ENCODE measurements at regions not wholly inside any gene's neighbourhood (a gene's known extent, or its start where the extent isn't known, plus 50 kb on each side); places are given as distances from the start of the nearest gene placed in this dataset.

GRCh38 chr22:27205492-27206373 lies 548.3 kb downstream of the MIAT start:
- Histone ChIP-seq H3K4me1 (ENCODE audit: control insufficient read depth in 5 of 5, insufficient read depth in 5 of 5, low read length in 5 of 5) (peaks cover 0 to 10% (median 0%) of the 10 kb centered on the region in 5 donors), H3K36me3 (ENCODE audit: control insufficient read depth in 4 of 4, insufficient read depth in 4 of 4, low read length in 4 of 4) (no peaks in the 10 kb centered on the region), H3K27me3 (ENCODE audit: control insufficient read depth in 3 of 3, insufficient read depth in 3 of 3, low read length in 2 of 3) (no peaks in the 10 kb centered on the region), H3K27ac (ENCODE audit: low read depth in 1 of 2, low read length in 1 of 2) (no peak overlapping the region), H3K4me3 (no peak overlapping the region), H3K9me3 (ENCODE audit: control insufficient read depth in 4 of 4, insufficient read depth in 3 of 4, low read length in 3 of 4) (no peaks in the 10 kb centered on the region), H3K9ac (ENCODE audit: insufficient read depth in 1 of 2, low read length in 2 of 2) (no peak overlapping the region)
- ATAC-seq (ENCODE audit: insufficient read depth, low FRiP score): no peak
- no peak for DNase-seq
- no peak for TF ChIP-seq CTCF (IDR thresholded peaks at IDR 0.05; ENCODE audit: control extremely low read depth, extremely low read depth)
- WGBS, 2 donors: 72 to 76% methylated on average over 9 of the region's 9 CpGs

DNA sequence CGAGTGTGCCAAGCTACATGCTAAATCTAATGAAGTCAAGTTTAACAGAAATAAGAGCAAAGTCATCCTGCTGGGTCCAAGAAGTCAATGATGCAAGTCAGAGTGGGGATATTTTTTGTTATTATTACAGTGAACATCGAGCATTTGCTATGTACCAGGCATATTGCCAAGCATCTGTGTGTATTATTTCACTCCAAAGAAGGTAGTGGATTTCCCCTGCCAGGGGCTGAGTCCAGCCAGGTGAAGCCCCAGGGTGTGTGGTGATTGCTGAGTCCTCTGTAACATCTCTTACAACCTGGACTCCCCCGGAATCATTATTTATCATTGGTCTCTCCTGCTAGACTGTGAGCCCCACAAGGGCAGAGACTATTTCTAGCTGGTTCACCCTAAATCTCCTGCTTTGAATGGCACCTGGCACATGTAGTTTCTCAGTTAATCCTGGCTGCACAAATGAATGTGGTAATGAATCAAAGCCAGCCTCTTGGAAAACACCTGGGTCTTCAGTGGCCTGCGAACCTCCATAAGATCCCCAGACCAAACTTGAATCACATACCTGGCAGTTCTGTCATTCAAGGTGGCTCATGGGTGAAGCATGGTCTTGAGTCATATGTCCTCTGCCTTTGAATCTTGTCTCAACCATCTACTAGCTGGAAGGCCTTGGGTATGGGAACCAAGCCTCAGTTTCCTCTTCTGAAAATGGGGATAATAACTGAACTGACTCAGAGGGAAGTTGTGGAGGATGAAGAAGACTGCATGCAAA lies 549.2 kb downstream of the MIAT start:
- Histone ChIP-seq H3K27ac (ENCODE audit: low read depth in 1 of 2, low read length in 1 of 2) (no peak overlapping the region), H3K36me3 (ENCODE audit: control insufficient read depth in 4 of 4, insufficient read depth in 4 of 4, low read length in 4 of 4) (no peaks in the 10 kb centered on the region), H3K9ac (ENCODE audit: insufficient read depth in 1 of 2, low read length in 2 of 2) (no peak overlapping the region), H3K4me1 (ENCODE audit: control insufficient read depth in 5 of 5, insufficient read depth in 5 of 5, low read length in 5 of 5) (peaks cover 0 to 10% (median 0%) of the 10 kb centered on the region in 5 donors), H3K27me3 (ENCODE audit: control insufficient read depth in 3 of 3, insufficient read depth in 3 of 3, low read length in 2 of 3) (no peaks in the 10 kb centered on the region), H3K4me3 (no peak overlapping the region), H3K9me3 (ENCODE audit: control insufficient read depth in 4 of 4, insufficient read depth in 3 of 4, low read length in 3 of 4) (no peaks in the 10 kb centered on the region)
- no peak for ATAC-seq (ENCODE audit: insufficient read depth, low FRiP score)
- DNase-seq: no peak
- no peak for TF ChIP-seq CTCF (IDR thresholded peaks at IDR 0.05; ENCODE audit: control extremely low read depth, extremely low read depth)
- 77 to 83% methylated on average over 4 of the region's 4 CpGs for WGBS, 2 donors

GRCh38 chr22:27207266-27207665 lies 549.9 kb downstream of the MIAT start:
- H3K36me3 ChIP-seq (ENCODE audit: control insufficient read depth in 4 of 4, insufficient read depth in 4 of 4, low read length in 4 of 4): no peaks in the 10 kb centered on the region
- no peaks in the 10 kb centered on the region for H3K9me3 ChIP-seq (ENCODE audit: control insufficient read depth in 4 of 4, insufficient read depth in 3 of 4, low read length in 3 of 4)
- TF ChIP-seq CTCF (IDR thresholded peaks at IDR 0.05; ENCODE audit: control extremely low read depth, extremely low read depth): no peak
- no peak for DNase-seq
- H3K27me3 ChIP-seq (ENCODE audit: control insufficient read depth in 3 of 3, insufficient read depth in 3 of 3, low read length in 2 of 3): no peaks in the 10 kb centered on the region
- WGBS, 2 donors: 72 to 73% methylated on average over 5 of the region's 5 CpGs
- no peak overlapping the region for H3K27ac ChIP-seq (ENCODE audit: low read depth in 1 of 2, low read length in 1 of 2)
- no peak for ATAC-seq (ENCODE audit: insufficient read depth, low FRiP score)
- H3K9ac ChIP-seq (ENCODE audit: insufficient read depth in 1 of 2, low read length in 2 of 2): no peak overlapping the region
- H3K4me3 ChIP-seq: no peak overlapping the region
- H3K4me1 ChIP-seq (ENCODE audit: control insufficient read depth in 5 of 5, insufficient read depth in 5 of 5, low read length in 5 of 5): peaks cover 0 to 10% (median 0%) of the 10 kb centered on the region in 5 donors

Data from lung (tissue), 11 donors.